ENCODE measurements at regions not wholly inside any gene's neighbourhood (a gene's known extent, or its start where the extent isn't known, plus 50 kb on each side); places are given as distances from the start of the nearest gene placed in this dataset.
"Not testable (repeated sequence)": the region's sequence is repeated elsewhere in the genome, so short reads cannot be mapped to it uniquely, and the experiment has no call there.

DNA sequence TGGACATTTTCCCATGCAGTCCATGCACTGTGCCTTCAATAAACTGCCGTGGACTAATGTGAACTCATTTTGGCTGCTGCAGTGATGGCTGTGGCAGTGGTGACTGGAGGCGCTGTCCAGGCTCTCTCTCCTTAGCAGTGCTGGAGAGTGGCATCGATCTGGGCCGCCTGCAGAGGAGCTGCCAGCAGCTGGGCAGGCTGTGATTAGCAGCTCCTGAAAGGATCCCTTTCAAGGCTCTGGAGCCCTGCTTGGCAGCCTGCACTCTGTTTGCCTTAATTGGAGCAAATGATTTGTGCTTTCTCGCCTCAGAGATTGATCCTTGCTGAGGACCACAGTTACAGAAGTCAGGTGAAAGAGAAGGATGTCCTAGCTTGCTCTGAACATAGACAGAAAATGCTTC lies 130.1 kb upstream of the VWC2 start:
- DNase-seq (ENCODE audit: low spot score in 2 of 2) (no peak), ATAC-seq (no peak)
- Mint-ChIP-seq H3K4me1 (no peaks in the 10 kb centered on the region), H3K9me3 (peaks cover 8% of the 10 kb centered on the region), H3K4me3 (no peak overlapping the region), H3K36me3 (no peaks in the 10 kb centered on the region), H3K27ac (no peak overlapping the region)

DNA sequence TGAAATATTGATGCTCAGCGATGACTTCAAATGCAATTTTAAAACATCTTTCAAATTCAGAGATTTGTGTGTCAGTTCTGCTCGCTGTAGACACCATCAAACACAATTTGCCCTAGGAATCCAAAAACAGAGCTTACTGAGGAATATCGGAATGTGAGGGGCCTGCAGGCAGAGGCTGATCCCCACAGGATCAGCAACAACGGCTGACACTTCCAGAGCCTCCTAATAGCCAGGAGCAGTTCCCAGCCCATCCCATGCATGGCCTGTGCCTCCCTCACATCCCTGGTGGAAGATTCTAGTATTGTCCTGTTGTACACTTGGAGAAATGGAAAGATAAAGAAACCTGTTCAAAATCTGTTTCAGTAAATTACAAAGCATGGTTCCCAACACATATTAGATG lies 129.7 kb upstream of the VWC2 start:
- no peak for ATAC-seq
- Mint-ChIP-seq H3K9me3 (peaks cover 8% of the 10 kb centered on the region), H3K4me1 (no peaks in the 10 kb centered on the region), H3K36me3 (no peaks in the 10 kb centered on the region), H3K27ac (no peak overlapping the region), H3K4me3 (no peak overlapping the region)
- DNase-seq (ENCODE audit: low spot score in 2 of 2) = no peak

DNA sequence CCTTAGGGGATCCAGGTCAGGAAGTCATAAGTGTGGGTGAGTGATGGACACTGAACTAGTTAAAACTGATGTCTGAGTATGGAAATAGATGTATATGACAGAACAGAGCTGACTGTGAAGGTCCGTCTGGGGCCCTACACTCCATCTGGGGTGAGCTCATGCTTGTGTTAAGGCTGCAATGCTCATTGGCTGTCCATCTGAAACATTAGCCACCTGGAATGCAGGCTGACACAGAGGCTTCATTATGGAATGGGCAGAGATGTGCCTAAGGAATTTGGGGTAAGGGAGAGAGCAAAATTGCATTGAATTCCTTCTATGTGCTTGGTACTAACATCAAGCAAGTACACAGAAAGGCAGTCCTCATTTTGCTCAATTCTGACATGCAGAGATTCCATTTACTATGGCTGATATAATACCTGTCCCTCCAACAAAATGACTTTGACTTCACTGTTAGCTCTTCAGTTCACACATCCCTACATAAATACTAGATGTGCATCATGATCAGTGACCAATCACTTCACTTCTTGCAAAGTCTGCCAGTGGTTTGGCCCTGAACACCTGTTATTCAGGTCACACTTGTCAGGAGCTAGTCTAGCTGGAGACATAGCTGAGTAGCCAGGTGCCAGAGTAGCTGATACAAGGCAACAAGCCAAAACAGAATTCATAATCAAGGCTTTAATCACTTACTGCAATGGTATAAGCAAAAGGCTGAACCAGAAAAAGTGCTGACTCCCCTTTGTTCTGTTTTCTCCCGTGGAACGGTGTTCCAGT lies 128.9 kb upstream of the VWC2 start:
- Mint-ChIP-seq H3K36me3 (no peaks in the 10 kb centered on the region), H3K4me3 (no peak overlapping the region), H3K4me1 (no peaks in the 10 kb centered on the region), H3K27ac (no peak overlapping the region), H3K9me3 (peaks cover 15% of the 10 kb centered on the region)
- ATAC-seq (no peak), DNase-seq (ENCODE audit: low spot score in 2 of 2) (no peak)

DNA sequence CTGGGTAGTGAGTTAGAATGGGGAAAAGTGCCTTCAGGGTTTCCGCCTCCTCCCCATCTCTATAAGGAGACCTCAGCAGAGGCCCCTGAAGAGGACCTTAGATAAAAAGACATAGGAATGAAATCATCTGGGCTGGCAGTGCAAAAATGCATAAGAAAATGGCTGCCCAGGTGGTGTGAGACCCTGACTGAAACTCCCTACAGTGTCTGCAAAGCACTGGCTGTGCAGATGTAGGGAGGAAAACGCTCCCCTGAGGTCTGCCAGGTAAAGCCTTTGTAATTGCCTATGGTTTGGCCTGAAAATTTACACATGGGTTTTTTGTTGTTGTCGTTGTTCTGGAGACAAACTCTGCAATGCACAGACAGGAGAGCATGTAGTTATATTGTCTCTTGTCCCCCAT lies 128.1 kb upstream of the VWC2 start:
- DNase-seq (ENCODE audit: low spot score in 2 of 2) (no peak), ATAC-seq (no peak)
- H3K4me3 Mint-ChIP-seq = no peak overlapping the region
- peaks cover 15% of the 10 kb centered on the region for H3K9me3 Mint-ChIP-seq
- no peak overlapping the region for H3K27ac Mint-ChIP-seq
- H3K36me3 Mint-ChIP-seq = no peaks in the 10 kb centered on the region
- H3K4me1 Mint-ChIP-seq = no peaks in the 10 kb centered on the region

DNA sequence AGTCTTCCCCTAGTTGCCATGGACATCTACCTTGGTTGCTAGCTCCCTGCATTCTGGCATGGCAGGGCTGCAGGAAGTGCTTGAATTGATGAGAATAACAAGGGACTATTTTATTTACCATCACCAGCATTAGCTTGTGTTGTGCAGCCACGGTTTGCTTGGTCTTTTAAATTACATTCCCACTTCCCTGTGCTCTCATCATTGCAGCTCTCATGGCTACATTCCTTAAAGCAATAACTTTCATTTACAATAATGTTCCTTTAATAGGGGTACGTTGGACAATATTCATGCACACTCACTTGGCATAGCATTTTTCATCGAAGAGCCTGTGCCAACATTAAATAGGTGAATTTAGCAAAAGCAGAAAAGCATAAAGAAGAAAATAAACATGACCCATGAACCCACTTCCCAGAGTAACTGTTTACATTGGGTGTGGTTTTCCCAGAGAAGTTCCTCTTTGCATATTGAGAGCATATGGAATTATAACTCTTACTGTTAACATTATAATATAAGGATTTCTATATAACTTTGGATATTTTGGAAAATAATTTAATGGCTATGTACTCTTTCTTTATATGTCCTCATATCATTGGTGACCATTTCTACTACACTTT lies 113.2 kb upstream of the VWC2 start:
- ATAC-seq (no peak), DNase-seq (ENCODE audit: low spot score in 2 of 2) (no peak)
- Mint-ChIP-seq H3K36me3 (no peaks in the 10 kb centered on the region), H3K4me1 (no peaks in the 10 kb centered on the region), H3K27ac (no peak overlapping the region), H3K9me3 (peaks cover 10% of the 10 kb centered on the region), H3K4me3 (no peak overlapping the region)

DNA sequence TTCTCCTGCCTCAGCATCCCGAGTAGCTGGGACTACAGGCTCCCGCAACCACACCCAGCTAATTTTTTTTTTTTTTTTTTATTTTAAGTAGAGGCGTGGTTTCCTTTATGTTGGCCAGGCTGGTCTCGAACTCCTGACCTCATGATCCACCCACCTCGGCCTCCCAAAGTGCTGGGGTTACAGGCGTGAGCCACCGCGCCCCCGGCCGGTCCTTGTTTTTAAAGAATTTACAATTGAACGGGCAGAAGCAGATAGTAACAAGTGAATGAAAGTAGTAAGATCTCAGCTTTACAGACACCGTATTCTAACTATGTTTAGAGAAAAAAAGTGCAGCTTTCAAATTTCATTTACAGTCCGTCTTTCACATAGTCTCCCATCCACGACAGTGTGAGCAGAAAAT lies 112.5 kb upstream of the VWC2 start:
- ATAC-seq (no peak), DNase-seq (ENCODE audit: low spot score in 2 of 2) (no peak)
- Mint-ChIP-seq H3K9me3 (peaks cover 13% of the 10 kb centered on the region), H3K36me3 (no peaks in the 10 kb centered on the region), H3K4me1 (no peaks in the 10 kb centered on the region), H3K27ac (no peak overlapping the region), H3K4me3 (no peak overlapping the region)

DNA sequence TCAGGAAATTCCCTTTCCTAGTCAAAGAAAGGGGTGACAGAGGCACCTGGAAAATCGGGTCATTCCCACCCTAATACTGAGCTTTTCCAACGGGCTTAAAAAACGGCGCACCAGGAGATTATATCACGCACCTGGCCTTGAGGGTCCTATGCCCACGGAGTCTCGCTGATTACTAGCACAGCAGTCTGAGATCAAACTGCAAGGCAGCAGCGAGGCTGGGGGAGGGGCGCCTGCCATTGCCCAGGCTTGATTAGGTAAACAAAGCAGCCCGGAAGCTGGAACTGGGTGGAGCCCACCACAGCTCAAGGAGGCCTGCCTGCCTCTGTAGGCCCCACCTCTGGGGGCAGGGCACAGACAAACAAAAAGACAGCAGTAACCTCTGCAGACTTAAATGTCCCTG lies 107.5 kb upstream of the VWC2 start:
- H3K4me1 Mint-ChIP-seq; H3K27ac Mint-ChIP-seq; H3K36me3 Mint-ChIP-seq; DNase-seq (ENCODE audit: low spot score in 2 of 2); ATAC-seq; H3K4me3 Mint-ChIP-seq: not testable (repeated sequence)
- H3K9me3 Mint-ChIP-seq = peaks cover 18% of the 10 kb centered on the region

DNA sequence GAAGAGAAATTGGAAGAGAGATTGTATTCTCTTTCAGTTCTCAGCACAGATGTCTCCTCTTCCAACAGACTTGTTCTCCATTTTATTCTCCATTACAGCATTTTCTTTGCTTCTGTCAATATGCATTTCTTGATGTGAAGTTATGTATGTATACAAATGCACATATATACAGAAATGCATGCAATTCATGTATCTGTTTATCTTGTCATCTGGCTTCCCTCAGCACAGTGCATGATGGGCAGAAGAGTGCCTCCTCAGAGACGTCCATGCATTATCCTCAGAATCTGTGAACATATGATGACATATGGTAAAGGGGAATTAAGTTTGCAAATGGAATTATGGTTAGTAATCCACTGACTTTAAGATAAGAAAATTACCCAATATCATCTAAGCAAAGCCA lies 106.7 kb upstream of the VWC2 start:
- Mint-ChIP-seq H3K27ac (no peak overlapping the region), H3K36me3 (no peaks in the 10 kb centered on the region), H3K9me3 (peaks cover 21% of the 10 kb centered on the region), H3K4me3 (no peak overlapping the region), H3K4me1 (no peaks in the 10 kb centered on the region)
- ATAC-seq (no peak), DNase-seq (ENCODE audit: low spot score in 2 of 2) (no peak)

DNA sequence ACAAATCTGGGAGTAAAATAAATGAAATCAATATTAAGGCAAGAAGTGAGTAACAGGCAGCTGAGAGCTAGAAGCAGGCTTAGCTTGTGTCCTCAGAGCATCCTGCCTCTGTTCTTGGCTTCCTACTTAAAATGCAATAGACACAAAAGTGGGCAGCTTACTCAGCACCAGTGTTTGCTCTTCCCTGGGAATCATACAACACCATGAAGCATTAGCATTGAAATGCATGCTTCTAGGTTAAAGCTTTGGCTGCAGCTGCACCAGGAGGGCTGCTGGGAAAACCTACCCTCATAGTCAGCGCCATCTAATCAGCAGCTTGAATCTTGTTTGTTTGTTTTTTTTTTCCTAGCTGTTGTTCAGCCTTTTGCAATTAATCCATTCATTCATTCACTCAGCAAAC lies 104.2 kb upstream of the VWC2 start:
- Mint-ChIP-seq H3K9me3 (peaks cover 18% of the 10 kb centered on the region), H3K4me1 (no peaks in the 10 kb centered on the region)
- no peak for ATAC-seq

DNA sequence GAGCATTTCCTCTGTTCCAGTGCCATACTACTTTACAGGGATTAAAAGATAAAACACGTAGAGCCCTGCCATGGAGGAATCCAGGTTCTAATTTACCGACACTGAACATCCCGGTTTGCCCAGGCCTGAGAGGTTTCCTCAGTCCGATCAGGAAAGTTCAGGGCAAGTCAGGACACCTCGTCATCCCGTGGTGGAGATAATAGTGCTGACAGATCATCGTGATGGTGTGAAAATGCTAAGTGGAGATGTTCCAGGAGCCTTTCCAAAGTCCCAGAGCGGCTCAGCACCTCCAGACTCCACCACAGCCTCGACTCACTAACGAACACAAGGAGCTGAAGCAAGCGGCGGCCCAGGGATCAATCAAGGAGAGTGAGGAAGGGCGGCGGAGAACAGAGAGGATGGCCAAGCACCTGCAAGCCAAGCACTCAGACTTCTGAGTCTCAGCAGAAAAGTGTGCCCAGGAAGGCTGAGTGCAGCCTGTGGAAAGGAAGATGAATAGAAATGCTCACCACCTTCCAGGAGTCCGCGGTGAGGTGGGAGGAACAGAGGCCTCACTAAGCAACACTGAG lies 103.7 kb upstream of the VWC2 start:
- no peak overlapping the region for H3K4me3 Mint-ChIP-seq
- H3K27ac Mint-ChIP-seq = no peak overlapping the region
- peaks cover 18% of the 10 kb centered on the region for H3K9me3 Mint-ChIP-seq
- H3K4me1 Mint-ChIP-seq = no peaks in the 10 kb centered on the region
- ATAC-seq = no peak
- H3K36me3 Mint-ChIP-seq = no peaks in the 10 kb centered on the region
- DNase-seq (ENCODE audit: low spot score in 2 of 2) = no peak

More for the DNA sequence above, 104.2 kb upstream of the VWC2 start:
- no peak for DNase-seq (ENCODE audit: low spot score in 2 of 2)
- no peak overlapping the region for H3K27ac Mint-ChIP-seq
- no peak overlapping the region for H3K4me3 Mint-ChIP-seq
- no peaks in the 10 kb centered on the region for H3K36me3 Mint-ChIP-seq

DNA sequence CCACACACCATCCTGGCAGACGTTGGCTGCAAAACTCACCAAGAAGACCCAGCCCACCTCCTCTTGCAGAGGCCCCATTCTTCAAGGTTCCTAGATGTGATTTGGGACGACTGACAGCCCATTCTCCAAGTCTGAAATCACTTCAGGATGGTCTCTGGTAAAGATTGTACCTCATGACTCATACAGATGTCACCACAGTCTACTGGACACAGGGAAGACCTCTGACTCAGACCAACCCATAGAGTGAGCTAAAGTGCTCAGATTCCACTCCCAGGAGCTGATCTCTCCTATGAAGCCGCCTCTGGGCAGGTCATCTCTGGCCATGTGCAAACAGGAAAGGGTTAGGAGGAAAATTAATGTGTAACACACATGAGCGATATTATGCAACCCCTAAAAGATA lies 102.4 kb upstream of the VWC2 start:
- no peak for DNase-seq (ENCODE audit: low spot score in 2 of 2)
- peaks cover 15% of the 10 kb centered on the region for H3K9me3 Mint-ChIP-seq

DNA sequence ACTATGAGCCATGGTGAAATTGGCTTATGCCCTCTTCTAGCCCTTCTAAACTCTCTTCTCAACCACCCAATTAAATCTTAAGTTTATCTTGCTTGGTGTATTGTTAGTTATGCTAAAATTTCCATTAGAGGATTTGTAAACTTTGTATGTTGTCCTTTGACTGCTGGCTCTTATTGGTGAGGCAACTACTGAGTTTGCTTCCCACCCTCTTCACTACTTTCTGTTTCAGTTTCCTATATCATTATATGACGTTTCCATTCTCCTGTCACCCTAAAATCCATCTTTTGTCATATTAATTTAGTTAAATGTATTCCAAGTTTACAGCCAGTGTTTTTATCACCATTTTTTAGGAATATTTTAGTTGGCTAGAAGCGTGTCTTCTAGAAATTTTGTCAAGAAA lies 80.9 kb upstream of the VWC2 start:
- Mint-ChIP-seq H3K27ac (no peak overlapping the region), H3K9me3 (peaks cover 30% of the 10 kb centered on the region), H3K4me1 (no peaks in the 10 kb centered on the region), H3K36me3 (no peaks in the 10 kb centered on the region), H3K4me3 (no peak overlapping the region)
- no peak for DNase-seq (ENCODE audit: low spot score in 2 of 2)
- no peak for ATAC-seq

More for the DNA sequence above, 102.4 kb upstream of the VWC2 start:
- Mint-ChIP-seq H3K36me3 (no peaks in the 10 kb centered on the region), H3K27ac (no peak overlapping the region), H3K4me3 (no peak overlapping the region), H3K4me1 (no peaks in the 10 kb centered on the region)
- ATAC-seq = no peak

DNA sequence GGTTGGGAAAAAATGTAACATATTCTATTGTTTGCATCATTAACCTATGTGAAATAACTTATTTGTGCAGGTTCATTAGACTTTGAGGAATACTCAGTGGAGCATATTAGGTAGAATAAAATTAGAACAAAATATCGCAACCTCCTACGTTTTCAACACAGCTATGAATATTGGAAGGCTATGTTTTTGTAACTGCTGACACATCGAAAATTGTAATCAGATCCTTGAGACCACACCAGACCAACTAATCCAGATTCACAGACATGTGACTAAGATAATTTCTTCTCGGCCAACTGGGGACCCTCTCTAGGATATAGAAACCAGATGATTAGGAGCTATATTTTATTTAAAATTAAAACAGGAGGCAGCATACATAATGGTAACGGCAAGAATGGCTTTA lies 77.5 kb upstream of the VWC2 start:
- Mint-ChIP-seq H3K4me1 (no peaks in the 10 kb centered on the region), H3K36me3 (no peaks in the 10 kb centered on the region)

DNA sequence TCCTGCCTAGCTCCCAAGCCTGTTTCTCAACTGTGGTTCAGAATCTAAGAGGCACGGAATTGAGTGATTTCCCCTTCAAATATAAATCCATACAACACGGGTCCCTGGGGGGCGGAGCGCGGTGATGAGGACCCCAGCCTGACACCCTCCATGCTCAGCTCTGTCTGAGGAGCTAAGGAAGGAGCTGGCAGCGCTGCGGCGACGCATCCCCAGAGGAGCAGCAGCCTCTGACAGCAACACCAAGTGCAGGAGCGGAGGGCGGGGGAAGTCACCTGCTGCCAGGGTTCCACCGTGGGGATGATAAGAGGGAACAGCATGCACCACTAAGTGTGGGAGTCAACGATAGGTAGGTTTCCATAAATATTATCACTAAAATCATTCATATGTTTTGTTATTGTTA lies 72.6 kb upstream of the VWC2 start:
- Mint-ChIP-seq H3K27ac (no peak overlapping the region), H3K4me1 (no peaks in the 10 kb centered on the region), H3K9me3 (peaks cover 15% of the 10 kb centered on the region), H3K36me3 (no peaks in the 10 kb centered on the region), H3K4me3 (no peak overlapping the region)
- DNase-seq (ENCODE audit: low spot score in 2 of 2) (no peak), ATAC-seq (no peak)

More for the DNA sequence above, 77.5 kb upstream of the VWC2 start:
- ATAC-seq = no peak
- H3K9me3 Mint-ChIP-seq = peaks cover 33% of the 10 kb centered on the region
- H3K4me3 Mint-ChIP-seq = no peak overlapping the region
- DNase-seq (ENCODE audit: low spot score in 2 of 2) = no peak
- H3K27ac Mint-ChIP-seq = no peak overlapping the region

DNA sequence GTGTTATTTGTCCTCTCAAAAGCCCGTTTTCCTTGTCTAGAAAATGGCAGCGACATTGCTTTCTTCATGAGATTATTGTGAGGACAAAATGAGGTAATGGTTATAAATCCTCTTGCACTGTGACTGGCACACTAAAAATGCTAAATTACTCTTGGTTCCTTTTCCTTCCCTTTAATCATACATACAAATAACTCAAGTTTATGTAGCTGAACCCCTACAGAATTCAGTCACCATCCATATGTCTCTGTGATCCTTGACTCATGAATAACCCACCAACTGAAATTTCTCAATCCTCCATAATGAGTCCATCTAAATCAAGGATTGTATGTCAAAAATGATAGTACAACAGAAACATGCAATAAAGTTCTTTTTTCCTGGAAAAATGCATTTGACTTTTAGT lies 71.3 kb upstream of the VWC2 start:
- Mint-ChIP-seq H3K4me3 (no peak overlapping the region), H3K36me3 (no peaks in the 10 kb centered on the region), H3K4me1 (no peaks in the 10 kb centered on the region), H3K9me3 (peaks cover 13% of the 10 kb centered on the region), H3K27ac (no peak overlapping the region)
- DNase-seq (ENCODE audit: low spot score in 2 of 2) (no peak), ATAC-seq (no peak)

DNA sequence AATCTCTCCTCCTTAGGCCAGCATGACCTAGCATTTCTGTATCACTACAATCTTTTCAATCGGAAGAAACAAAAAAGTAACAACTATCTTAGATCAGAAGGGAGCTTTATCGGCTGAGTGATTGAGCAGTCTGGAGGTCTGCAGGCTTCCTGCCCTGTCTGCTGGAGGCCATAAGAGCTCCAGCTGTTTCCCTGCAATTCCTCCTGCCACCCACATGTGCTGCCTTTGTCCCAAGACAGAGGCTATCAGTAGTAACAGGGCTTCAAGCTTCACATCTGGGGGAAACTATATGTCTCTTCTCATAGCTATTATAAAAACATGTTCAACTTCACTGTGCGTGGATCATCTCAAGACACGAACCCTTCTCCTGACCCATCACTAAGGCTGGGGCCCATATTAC lies 70.1 kb upstream of the VWC2 start:
- H3K27ac Mint-ChIP-seq = no peak overlapping the region
- no peaks in the 10 kb centered on the region for H3K36me3 Mint-ChIP-seq
- peaks cover 9% of the 10 kb centered on the region for H3K9me3 Mint-ChIP-seq
- no peak overlapping the region for H3K4me3 Mint-ChIP-seq
- no peaks in the 10 kb centered on the region for H3K4me1 Mint-ChIP-seq
- no peak for ATAC-seq
- DNase-seq (ENCODE audit: low spot score in 2 of 2) = no peak
